H1 (cell line): ENCODE measurements at regions not wholly inside any gene's neighbourhood (a gene's known extent, or its start where the extent isn't known, plus 50 kb on each side); places are given as distances from the start of the nearest gene placed in this dataset.

Source experiments
- CTCF ChIA-PET: fragments of 300-600 bp; sonication (Branson Sonifier 250); formaldehyde crosslinking; loops from one replicate; lab custom pipeline; 2021; ENCODE audit not compliant: partially characterized antibody; lab: Charles Lee
- POLR2A ChIA-PET: fragments of 300-600 bp; sonication (Branson Sonifier 250); formaldehyde crosslinking; loops from one replicate; lab custom pipeline; 2021; ENCODE audit warnings: inconsistent platforms; ENCODE audit not compliant: partially characterized antibody; lab: Charles Lee
- DNase-seq, 2 experiments: peaks; one replicate each; pipeline versions ENCODE4 v3.0.0 to v3.0.0-alpha.2; 2010 to 2022; ENCODE audit warnings: low spot score in 2 of 2, low read depth in 1 of 2, mixed read lengths in 1 of 2
- FAIRE-seq: peaks from 2 replicates; lab custom pipeline; 2011; peaks lifted over from hg19 to GRCh38; lab: Jason Lieb, UNC
- H2AFZ ChIP-seq: 2 replicates; pipeline ENCODE4 v1.8.1; 2012; ENCODE audit warnings: low read length, inconsistent platforms
- H2AK5ac ChIP-seq: 2 replicates; pipeline ENCODE4 v1.6.1; 2013; ENCODE audit warnings: low read depth, low read length
- H2BK120ac ChIP-seq: replicated peaks from 2 replicates; pipeline ENCODE3; 2013; ENCODE audit warnings: low read depth, low read length, inconsistent platforms
- H2BK12ac ChIP-seq: 2 replicates; pipeline ENCODE4 v1.6.1; 2013; ENCODE audit warnings: low read depth, low read length
- H2BK15ac ChIP-seq: 2 replicates; pipeline ENCODE4 v1.6.1; 2013; ENCODE audit warnings: low read length
- H2BK20ac ChIP-seq: 2 replicates; pipeline ENCODE4 v1.6.1; 2013; ENCODE audit warnings: low read length
- H2BK5ac ChIP-seq: 2 replicates; pipeline ENCODE4 v1.6.1; 2013; ENCODE audit warnings: low read depth, low read length
- H3K14ac ChIP-seq: 2 replicates; pipeline ENCODE4 v1.6.1; 2013; ENCODE audit warnings: inconsistent platforms; ENCODE audit not compliant: insufficient read length
- H3K18ac ChIP-seq: 2 replicates; pipeline ENCODE4 v1.6.1; 2013; ENCODE audit warnings: low read length; ENCODE audit errors: extremely low read depth
- H3K23ac ChIP-seq: 2 replicates; pipeline ENCODE4 v1.6.1; 2013; ENCODE audit warnings: inconsistent platforms; ENCODE audit not compliant: insufficient read length
- H3K23me2 ChIP-seq: 2 replicates; pipeline ENCODE4 v1.6.1; 2013; ENCODE audit warnings: low read depth, low read length
- H3K27ac ChIP-seq: 2 replicates; pipeline ENCODE4 v1.6.1; 2011; ENCODE audit warnings: low read depth, low read length, inconsistent platforms
- H3K27me3 ChIP-seq, 4 experiments: replicated peaks in 1 of 4; 1 replicate in 1 of 4; 2 replicates in 3 of 4; pipeline versions ENCODE4 v1.6.1 to v1.8.1; 2011 to 2013; ENCODE audit warnings: low read length in 3 of 4, mild to moderate bottlenecking in 3 of 4, inconsistent platforms in 2 of 4, mixed read lengths in 2 of 4, moderate library complexity in 1 of 4; ENCODE audit not compliant: control insufficient read depth in 3 of 4, insufficient read depth in 3 of 4; ENCODE audit errors: extremely low read depth in 1 of 4
- H3K36me3 ChIP-seq, 4 experiments: 2 replicates each; pipeline versions ENCODE4 v1.6.1 to v1.8.1; 2011 to 2013; ENCODE audit warnings: mild to moderate bottlenecking in 4 of 4, low read length in 3 of 4, moderate library complexity in 2 of 4, control low read depth in 1 of 4, inconsistent platforms in 1 of 4; ENCODE audit not compliant: insufficient read depth in 4 of 4, control insufficient read depth in 2 of 4
- H3K4ac ChIP-seq: replicated peaks from 2 replicates; pipeline ENCODE3; 2013; ENCODE audit warnings: low read length, low read depth, mixed read lengths, inconsistent platforms; ENCODE audit not compliant: insufficient read length
- H3K4me1 ChIP-seq, 4 experiments: replicated peaks in 1 of 4; 1 replicate in 1 of 4; 2 replicates in 3 of 4; pipeline versions ENCODE4 v1.6.1 to v1.8.1; 2011 to 2013; ENCODE audit warnings: low read length in 3 of 4, inconsistent platforms in 2 of 4, mixed read lengths in 1 of 4; ENCODE audit not compliant: insufficient read depth in 4 of 4, control insufficient read depth in 3 of 4
- H3K4me2 ChIP-seq, 2 experiments: 2 replicates each; pipeline versions ENCODE4 v1.6.1 to v1.8.1; 2011 to 2013; ENCODE audit warnings: low read depth in 2 of 2, low read length in 2 of 2, control low read depth in 1 of 2, inconsistent platforms in 1 of 2, mild to moderate bottlenecking in 1 of 2; ENCODE audit not compliant: insufficient read depth in 1 of 2
- H3K4me3 ChIP-seq, 4 experiments: fragments of 200-600, 300-600 bp in 1 of 4; sonication (generic), shearing (Covaris generic), sonication (Bioruptor Twin) in 1 of 4; 2 replicates each; pipeline versions ENCODE4 v1.5.1 to v1.8.1; 2011 to 2016; ENCODE audit warnings: low read length in 4 of 4, low read depth in 3 of 4, control low read depth in 2 of 4, inconsistent platforms in 2 of 4, mild to moderate bottlenecking in 2 of 4, mixed read lengths in 1 of 4, moderate library complexity in 1 of 4; ENCODE audit not compliant: insufficient read depth in 2 of 4; ENCODE audit errors: extremely low read depth in 1 of 4
- H3K56ac ChIP-seq: replicated peaks from 2 replicates; pipeline ENCODE3; 2013; ENCODE audit warnings: low read depth, mild to moderate bottlenecking, mixed read lengths, low read length, inconsistent platforms; ENCODE audit not compliant: insufficient read length
- H3K79me1 ChIP-seq: 2 replicates; pipeline ENCODE4 v1.6.1; 2013; ENCODE audit warnings: low read depth, low read length, control low read depth
- H3K79me2 ChIP-seq, 2 experiments: 2 replicates each; pipeline versions ENCODE4 v1.6.1 to v1.8.1; 2012 to 2013; ENCODE audit warnings: low read length in 2 of 2, mild to moderate bottlenecking in 2 of 2, inconsistent platforms in 1 of 2; ENCODE audit not compliant: insufficient read depth in 2 of 2, control insufficient read depth in 1 of 2
- H3K9ac ChIP-seq, 4 experiments: replicated peaks in 1 of 4; 1 replicate in 1 of 4; 2 replicates in 3 of 4; pipeline versions ENCODE4 v1.6.1 to v1.8.1; 2011 to 2013; ENCODE audit warnings: low read depth in 3 of 4, low read length in 3 of 4, control low read depth in 2 of 4, mild to moderate bottlenecking in 2 of 4, moderate library complexity in 2 of 4, inconsistent platforms in 1 of 4; ENCODE audit errors: extremely low read depth in 1 of 4
- H3K9me3 ChIP-seq, 2 experiments: 2 replicates each; pipeline versions ENCODE4 v1.6.1 to v1.8.1; 2012 to 2013; ENCODE audit warnings: mild to moderate bottlenecking in 2 of 2, moderate library complexity in 2 of 2, control low read depth in 1 of 2, inconsistent platforms in 1 of 2, low read depth in 1 of 2, low read length in 1 of 2, mixed read lengths in 1 of 2; ENCODE audit not compliant: insufficient read depth in 2 of 2
- H4K20me1 ChIP-seq, 2 experiments: replicated peaks in 1 of 2; 2 replicates each; pipeline versions ENCODE3 to v1.8.1; 2011 to 2013; ENCODE audit warnings: inconsistent platforms in 2 of 2, low read length in 2 of 2, mild to moderate bottlenecking in 1 of 2; ENCODE audit not compliant: insufficient read depth in 2 of 2, control insufficient read depth in 1 of 2
- H4K5ac ChIP-seq: 2 replicates; pipeline ENCODE4 v1.6.1; 2013; ENCODE audit warnings: low read length, low read depth, mixed read lengths, inconsistent platforms; ENCODE audit not compliant: insufficient read length
- H4K8ac ChIP-seq: 2 replicates; pipeline ENCODE4 v1.8.0; 2013; ENCODE audit warnings: mild to moderate bottlenecking, moderate library complexity, low read length, inconsistent platforms; ENCODE audit not compliant: insufficient read depth; ENCODE audit errors: extremely low read depth
- H4K91ac ChIP-seq: replicated peaks from 2 replicates; pipeline ENCODE3; 2013; ENCODE audit warnings: low read length, mixed read lengths, inconsistent platforms; ENCODE audit not compliant: insufficient read length
- KDM1A ChIP-seq: fragments of 200-600, 300-600 bp; sonication (generic); IDR thresholded peaks from 2 replicates; pipeline ENCODE4 v1.7.1; 2016; ENCODE audit warnings: mild to moderate bottlenecking, low read length, borderline replicate concordance
- RAD21 ChIP-seq, 2 experiments: IDR thresholded peaks in 1 of 2; conservative IDR thresholded peaks in 1 of 2; 2 replicates each; pipeline ENCODE4 v1.6.1; 2011; ENCODE audit warnings: low read depth in 2 of 2, low read length in 2 of 2, improper control_type of control experiment in 1 of 2, inconsistent platforms in 1 of 2, mild to moderate bottlenecking in 1 of 2, moderate library complexity in 1 of 2
- TEAD4 ChIP-seq: IDR thresholded peaks from 2 replicates; pipeline ENCODE4 v1.6.1; 2012; ENCODE audit warnings: low read depth, low read length, inconsistent platforms, mixed read lengths
- WGBS, 2 experiments: shearing (Covaris generic) in 1 of 2; methylation state at CpG; one replicate each; pipeline versions ENCODE4 v1.1.6 to v1.1.7; 2013 to 2015; ENCODE audit warnings: low lambda C conversion rate in 2 of 2, mixed read lengths in 2 of 2, inconsistent platforms in 1 of 2, low coverage in 1 of 2, missing lambda C conversion rate in 1 of 2; ENCODE audit not compliant: insufficient replicate concordance in 2 of 2, insufficient coverage in 1 of 2, insufficient read length in 1 of 2; ENCODE audit errors: extremely low coverage in 1 of 2, missing lambda C conversion rate in 1 of 2; 5-methylcytosine and 5-hydroxymethylcytosine counted together

DNA sequence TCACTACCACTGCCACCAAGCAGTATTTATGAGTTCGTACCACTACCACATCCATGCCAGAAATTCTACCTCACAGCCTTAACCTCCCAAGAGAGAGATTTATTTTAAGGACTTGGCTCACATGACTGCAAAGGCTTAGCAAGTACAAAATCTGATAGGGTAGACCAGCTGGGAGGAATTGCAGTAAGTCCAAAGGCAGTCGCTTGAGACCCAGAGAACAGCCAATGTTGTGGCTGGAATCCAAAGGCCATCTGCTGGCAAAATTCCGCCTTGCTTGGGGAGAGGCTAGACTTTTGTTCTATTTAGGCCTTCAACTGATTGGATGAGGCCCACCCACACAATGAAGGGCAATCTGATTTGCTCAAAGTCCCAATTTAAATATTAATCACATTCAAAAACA lies 101.4 kb upstream of the STT3B start:
- H4K91ac ChIP-seq: no peak overlapping the region
- no peak overlapping the region for H3K56ac ChIP-seq
- H3K79me1 ChIP-seq: no peaks in the 10 kb centered on the region
- no peak overlapping the region for H2AK5ac ChIP-seq
- no peak overlapping the region for H2BK12ac ChIP-seq
- no peaks in the 10 kb centered on the region for H3K36me3 ChIP-seq
- no peak overlapping the region for H2BK120ac ChIP-seq
- POLR2A ChIA-PET: no interaction called here
- TF ChIP-seq RAD21 (IDR thresholded peaks at IDR 0.05 in 1 of 2, conservative IDR thresholded peaks at IDR 0.05 in 1 of 2; ENCODE audit: low read depth in 2 of 2, low read length in 2 of 2) (peak in 1 of 2 experiments; percentile 39; a peak in 2 of 4 replicates), TEAD4 (no peak), KDM1A (peak; percentile 48; the same call in 1 of the 2 replicates)
- no peak for FAIRE-seq
- H3K9ac ChIP-seq: no peak overlapping the region
- no peak overlapping the region for H3K27ac ChIP-seq
- no peak overlapping the region for H3K23ac ChIP-seq
- no peak overlapping the region for H2AFZ ChIP-seq
- no peak for DNase-seq
- no peak overlapping the region for H2BK15ac ChIP-seq
- no peaks in the 10 kb centered on the region for H4K20me1 ChIP-seq
- H4K8ac ChIP-seq: no peak overlapping the region
- WGBS, 2 experiments: 89% methylated on average over 3 of the region's 3 CpGs; no CpG with 5 or more reads in 1 of the 2 experiments
- no peak overlapping the region for H3K14ac ChIP-seq
- no peak overlapping the region for H3K4me3 ChIP-seq
- no peak overlapping the region for H2BK5ac ChIP-seq
- no peaks in the 10 kb centered on the region for H3K4me1 ChIP-seq
- H3K27me3 ChIP-seq: no peaks in the 10 kb centered on the region
- no peak overlapping the region for H2BK20ac ChIP-seq
- no peak overlapping the region for H3K4ac ChIP-seq
- no peak overlapping the region for H3K18ac ChIP-seq
- no peaks in the 10 kb centered on the region for H3K23me2 ChIP-seq
- CTCF ChIA-PET: interaction anchor here (1.4 to 1.7 kb wide), 2 partner anchors 9 to 18 kb away, joined by 4 to 7 read pairs; no protein-coding TSS in a partner anchor
- no peak overlapping the region for H3K4me2 ChIP-seq
- no peaks in the 10 kb centered on the region for H3K9me3 ChIP-seq
- no peak overlapping the region for H4K5ac ChIP-seq
- H3K79me2 ChIP-seq: no peaks in the 10 kb centered on the region
